ENCODE measurements at regions not wholly inside any gene's neighbourhood (a gene's known extent, or its start where the extent isn't known, plus 50 kb on each side); places are given as distances from the start of the nearest gene placed in this dataset.

- TF ChIP-seq CTCF (conservative IDR thresholded peaks at IDR 0.05): no peak
- TF ChIP-seq EZH2 (IDR thresholded peaks at IDR 0.05; ENCODE audit: low read depth): no peak
These were observed 567.5 kb upstream of the IMPG1 start for GRCh38 chr6:76639941-76640340.
